Esophagus muscularis mucosa (tissue), 4 donors: ENCODE measurements at regions not wholly inside any gene's neighbourhood (a gene's known extent, or its start where the extent isn't known, plus 50 kb on each side); places are given as distances from the start of the nearest gene placed in this dataset.

Experiments
- DNase-seq: peaks from one replicate; pipeline ENCODE4 v3.0.0-alpha.2; 2017; ENCODE audit errors: extremely low spot score
- H3K27ac ChIP-seq, 4 donors: fragments of 200-600 bp; sonication (generic); replicated peaks in 1 of 4; 1 replicate in 3 of 4; 2 replicates in 1 of 4; pipeline ENCODE4 v1.5.1; 2016 to 2019; ENCODE audit warnings: mild to moderate bottlenecking in 1 of 4
- H3K27me3 ChIP-seq, 4 donors: fragments of 200-600 bp; sonication (generic); one replicate each; pipeline versions ENCODE4 v1.5.1 to v1.6.0; 2016 to 2019
- H3K36me3 ChIP-seq, 4 donors: fragments of 200-600 bp; sonication (generic); one replicate each; pipeline ENCODE4 v1.5.1; 2016 to 2019
- H3K4me1 ChIP-seq, 4 donors: fragments of 200-600 bp; sonication (generic); one replicate each; pipeline ENCODE4 v1.5.1; 2016 to 2019
- H3K4me3 ChIP-seq, 4 donors: fragments of 200-600 bp; sonication (generic); 1 replicate in 2 of 4; 2 replicates in 2 of 4; pipeline ENCODE4 v1.5.1; 2016 to 2019; ENCODE audit warnings: mild to moderate bottlenecking in 4 of 4, moderate library complexity in 1 of 4
- H3K9me3 ChIP-seq, 4 donors: fragments of 200-600 bp; sonication (generic); 1 replicate in 3 of 4; 2 replicates in 1 of 4; pipeline ENCODE4 v1.5.1; 2016 to 2019
- EP300 ChIP-seq: sonication (generic); formaldehyde crosslinking; IDR thresholded peaks from one replicate; pipeline ENCODE4 v1.6.1; 2017; ENCODE audit warnings: antibody characterized with exemption
- POLR2A ChIP-seq: fragments of 450-650 bp; IDR thresholded peaks from one replicate; pipeline ENCODE4 v1.6.1; 2017; ENCODE audit warnings: antibody characterized with exemption, moderate library complexity, mild to moderate bottlenecking, low read depth
- POLR2AphosphoS5 ChIP-seq, 2 donors: sonication (generic); formaldehyde crosslinking; IDR thresholded peaks; one replicate each; pipeline ENCODE4 v1.6.1; 2017; ENCODE audit warnings: antibody characterized with exemption in 2 of 2
- WGBS: methylation state at CpG from one replicate; pipeline ENCODE4 v1.1.5; 2018; 5-methylcytosine and 5-hydroxymethylcytosine counted together
- intact Hi-C: fragments of 100-400 bp; cut with DNase I; formaldehyde crosslinking; loops from one replicate; pipeline ENCODE4 v1.15.1; 2023
- TF ChIP-seq, protein P1 (sequence below), 3 experiments: fragments of 200-600 bp in 2 of 3; fragments of 450-650 bp in 1 of 3; sonication (generic) in 2 of 3; IDR thresholded peaks; one replicate each; pipeline ENCODE4 v1.5.1; 2017 to 2019; ENCODE audit warnings: antibody characterized with exemption in 3 of 3, mild to moderate bottlenecking in 2 of 3, moderate library complexity in 1 of 3

DNA sequence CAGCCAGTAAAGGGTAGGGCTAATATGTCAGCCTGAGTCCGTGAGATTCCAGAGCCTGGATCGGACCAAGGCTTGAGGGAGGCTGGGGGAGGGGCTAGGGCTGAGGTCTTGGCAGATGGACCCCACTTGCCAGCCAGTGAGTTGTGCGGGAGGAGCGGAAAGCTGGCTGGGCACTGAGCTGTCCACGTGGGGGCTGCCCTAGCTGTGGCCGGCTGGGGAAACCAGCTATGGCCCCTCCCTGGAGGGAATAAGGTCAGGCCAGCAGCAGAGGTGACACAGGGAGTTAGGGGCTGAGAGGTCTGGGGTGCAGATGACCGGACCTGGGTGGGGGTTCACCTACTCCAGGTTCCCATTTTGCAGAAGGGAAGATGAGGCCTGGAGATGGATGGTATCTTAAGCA, 77.3 kb downstream of the UNCX start:
- no peak for DNase-seq
- H3K9me3 ChIP-seq = peaks cover 0 to 9% (median 0%) of the 10 kb centered on the region in 4 donors
- peaks cover 0 to 57% (median under 1%) of the 10 kb centered on the region in 4 donors for H3K27me3 ChIP-seq
- TF ChIP-seq, protein P1, sequence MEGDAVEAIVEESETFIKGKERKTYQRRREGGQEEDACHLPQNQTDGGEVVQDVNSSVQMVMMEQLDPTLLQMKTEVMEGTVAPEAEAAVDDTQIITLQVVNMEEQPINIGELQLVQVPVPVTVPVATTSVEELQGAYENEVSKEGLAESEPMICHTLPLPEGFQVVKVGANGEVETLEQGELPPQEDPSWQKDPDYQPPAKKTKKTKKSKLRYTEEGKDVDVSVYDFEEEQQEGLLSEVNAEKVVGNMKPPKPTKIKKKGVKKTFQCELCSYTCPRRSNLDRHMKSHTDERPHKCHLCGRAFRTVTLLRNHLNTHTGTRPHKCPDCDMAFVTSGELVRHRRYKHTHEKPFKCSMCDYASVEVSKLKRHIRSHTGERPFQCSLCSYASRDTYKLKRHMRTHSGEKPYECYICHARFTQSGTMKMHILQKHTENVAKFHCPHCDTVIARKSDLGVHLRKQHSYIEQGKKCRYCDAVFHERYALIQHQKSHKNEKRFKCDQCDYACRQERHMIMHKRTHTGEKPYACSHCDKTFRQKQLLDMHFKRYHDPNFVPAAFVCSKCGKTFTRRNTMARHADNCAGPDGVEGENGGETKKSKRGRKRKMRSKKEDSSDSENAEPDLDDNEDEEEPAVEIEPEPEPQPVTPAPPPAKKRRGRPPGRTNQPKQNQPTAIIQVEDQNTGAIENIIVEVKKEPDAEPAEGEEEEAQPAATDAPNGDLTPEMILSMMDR (IDR thresholded peaks at IDR 0.05) = no peak
- TF ChIP-seq POLR2A = no peak
- no peak for TF ChIP-seq POLR2AphosphoS5 (IDR thresholded peaks at IDR 0.05)
- TF ChIP-seq EP300 = no peak
- no peak overlapping the region for H3K4me3 ChIP-seq
- no peak overlapping the region for H3K27ac ChIP-seq
- intact Hi-C loops = no loop called here
- 72% methylated on average over 5 of the region's 7 CpGs for WGBS
- no peaks in the 10 kb centered on the region for H3K4me1 ChIP-seq
- H3K36me3 ChIP-seq = no peaks in the 10 kb centered on the region

DNA sequence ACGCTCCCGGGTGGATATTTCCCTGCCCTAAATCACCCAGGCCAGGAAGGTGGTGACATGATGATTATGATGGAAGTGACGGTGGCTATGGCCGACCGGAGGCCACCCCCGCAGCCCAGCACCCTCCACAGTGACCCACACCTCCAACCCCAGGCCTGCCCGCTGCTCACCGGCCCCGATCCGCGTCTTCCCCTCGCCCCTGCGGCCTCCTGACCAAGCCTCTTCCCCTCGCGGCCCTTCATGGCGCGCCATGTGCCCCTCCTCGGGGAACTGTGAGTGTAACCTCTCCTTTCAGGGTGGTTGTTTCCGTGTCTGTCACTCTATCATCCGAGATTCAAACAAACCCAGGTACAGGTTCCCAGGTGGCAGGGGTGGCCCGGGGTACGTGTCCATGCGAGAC, 78.3 kb downstream of the UNCX start:
- no peaks in the 10 kb centered on the region for H3K4me1 ChIP-seq
- H3K36me3 ChIP-seq = no peaks in the 10 kb centered on the region
- H3K27ac ChIP-seq = no peak overlapping the region
- WGBS = 83% methylated on average over 20 of the region's 23 CpGs
- no peak for DNase-seq
- no peak overlapping the region for H3K4me3 ChIP-seq
- TF ChIP-seq POLR2A = no peak
- TF ChIP-seq EP300 = no peak
- TF ChIP-seq POLR2AphosphoS5 (IDR thresholded peaks at IDR 0.05) = no peak
- TF ChIP-seq, protein P1 (IDR thresholded peaks at IDR 0.05) = no peak
- peaks cover 0 to 65% (median 1%) of the 10 kb centered on the region in 4 donors for H3K27me3 ChIP-seq
- intact Hi-C loops = no loop called here
- H3K9me3 ChIP-seq = peaks cover 0 to 9% (median 0%) of the 10 kb centered on the region in 4 donors

DNA sequence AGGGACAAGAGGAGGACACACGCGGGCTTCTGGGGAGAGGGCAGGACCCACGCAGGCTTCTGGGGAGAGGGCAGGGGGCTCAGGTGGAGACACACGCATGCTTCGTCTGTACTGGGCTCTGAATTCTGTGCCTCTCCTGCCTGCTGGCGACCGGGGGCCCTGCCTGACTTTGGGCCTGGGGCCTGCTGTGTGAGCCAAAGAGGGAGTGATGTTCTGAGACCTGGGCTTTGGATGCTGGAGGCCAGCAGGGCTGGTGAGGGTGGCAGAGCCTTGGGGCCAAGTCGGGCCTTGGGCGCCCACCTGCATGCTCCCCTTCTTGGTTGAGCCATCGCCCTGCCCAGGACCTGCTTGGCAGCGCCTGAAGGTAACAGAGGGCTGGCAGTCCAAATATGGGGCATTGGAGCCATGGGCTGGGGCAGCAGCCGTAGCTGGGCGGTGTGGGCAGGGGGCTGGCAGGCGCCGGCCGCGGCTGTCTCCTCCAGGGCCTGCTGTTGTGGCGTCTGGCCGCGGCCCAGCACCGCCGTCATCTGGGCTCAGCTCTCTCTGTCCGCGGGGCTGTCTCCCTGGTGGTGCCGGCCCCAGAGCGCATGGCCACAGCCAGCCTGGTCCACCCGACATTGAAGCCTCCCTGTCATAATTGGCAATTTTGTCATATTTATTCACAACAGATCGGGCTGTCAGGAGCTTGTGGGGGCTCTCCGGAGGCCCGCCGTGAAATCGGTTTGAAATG, 78.9 kb downstream of the UNCX start:
- no peaks in the 10 kb centered on the region for H3K36me3 ChIP-seq
- DNase-seq = no peak
- TF ChIP-seq POLR2AphosphoS5 (IDR thresholded peaks at IDR 0.05) (no peak), EP300 (no peak), POLR2A (no peak)
- TF ChIP-seq, protein P1 (IDR thresholded peaks at IDR 0.05) = no peak
- peaks cover 0 to 9% (median 0%) of the 10 kb centered on the region in 4 donors for H3K9me3 ChIP-seq
- WGBS = 75% methylated on average over 23 of the region's 32 CpGs
- no peaks in the 10 kb centered on the region for H3K4me1 ChIP-seq
- no peak overlapping the region for H3K27ac ChIP-seq
- no peak overlapping the region for H3K4me3 ChIP-seq
- H3K27me3 ChIP-seq = peaks cover 0 to 67% (median 1%) of the 10 kb centered on the region in 4 donors
- intact Hi-C loops = no loop called here

DNA sequence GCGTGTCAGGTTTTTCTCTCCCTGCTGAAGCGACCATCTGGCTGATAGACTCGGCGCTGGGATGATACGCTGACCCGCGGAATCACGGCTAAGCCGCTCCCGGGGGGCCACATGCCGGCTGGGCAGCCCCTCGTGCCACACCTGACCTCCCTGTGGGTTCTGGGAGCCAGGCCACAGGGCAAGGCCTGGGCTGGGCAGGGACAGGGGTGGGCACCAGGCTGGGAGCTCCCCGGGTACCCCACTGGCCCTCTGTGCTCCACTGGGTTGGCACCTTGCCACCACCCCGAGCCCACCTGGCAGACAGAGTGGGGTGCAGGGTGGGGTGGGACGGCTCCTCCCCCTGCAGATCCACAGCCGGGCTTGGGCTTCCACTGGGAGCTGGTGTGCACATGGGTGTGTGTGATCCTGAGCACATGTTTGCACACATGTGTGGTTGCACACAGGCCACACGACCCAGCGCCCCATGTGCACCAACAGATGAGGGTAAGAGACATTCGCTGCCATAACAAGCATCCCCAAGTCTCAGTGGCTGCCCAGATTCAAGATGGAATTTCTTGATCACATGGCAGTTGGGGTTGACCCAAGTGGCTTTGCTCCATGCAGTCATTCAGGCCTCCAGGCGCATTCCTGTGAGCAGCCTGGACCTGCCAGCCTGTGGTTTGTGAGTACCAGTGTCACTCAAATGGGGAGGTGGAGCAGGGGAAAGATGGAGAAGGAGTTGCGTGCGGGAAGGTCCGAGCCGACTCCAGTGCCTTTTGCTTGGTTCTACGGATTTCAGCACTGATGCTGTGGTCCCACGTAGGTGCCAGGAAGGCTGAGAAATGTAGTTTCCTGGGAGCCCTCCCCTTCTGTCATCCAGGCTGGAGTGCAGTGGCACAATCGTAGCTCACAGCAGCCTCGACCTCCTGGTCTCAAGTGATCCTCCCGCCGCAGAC, 79.7 kb downstream of the UNCX start:
- TF ChIP-seq, protein P1 (IDR thresholded peaks at IDR 0.05) = no peak
- TF ChIP-seq POLR2A (no peak), EP300 (no peak), POLR2AphosphoS5 (IDR thresholded peaks at IDR 0.05) (no peak)
- no peaks in the 10 kb centered on the region for H3K4me1 ChIP-seq
- intact Hi-C loops = no loop called here
- H3K9me3 ChIP-seq = peaks cover 0 to 9% (median 0%) of the 10 kb centered on the region in 4 donors
- 87% methylated on average over 19 of the region's 30 CpGs for WGBS
- peaks cover 0 to 63% (median 1%) of the 10 kb centered on the region in 4 donors for H3K27me3 ChIP-seq
- no peaks in the 10 kb centered on the region for H3K36me3 ChIP-seq
- H3K27ac ChIP-seq = no peak overlapping the region
- H3K4me3 ChIP-seq = no peak overlapping the region
- DNase-seq = no peak
